A549 (cell line): ENCODE measurements at regions not wholly inside any gene's neighbourhood (a gene's known extent, or its start where the extent isn't known, plus 50 kb on each side); places are given as distances from the start of the nearest gene placed in this dataset.

Experiments
- ATAC-seq, 2 experiments: fragments of 200-7000 bp in 1 of 2; fragments of >200 bp in 1 of 2; cut with Nextera tagmentation in 1 of 2; cut with Tn5 transposase in 1 of 2; 3 replicates each; pipeline versions ENCODE4 v1.8.0 to v1.9.1; 2018 to 2020; ENCODE audit warnings: mild to moderate bottlenecking in 1 of 2, moderate library complexity in 1 of 2
- CTCF ChIA-PET: fragments of 300-600 bp; sonication (Branson Sonifier 250); formaldehyde crosslinking; extraction: SDS; loops from one replicate; lab custom pipeline; 2021; ENCODE audit warnings: antibody characterized with exemption, inconsistent platforms; lab: Yijun Ruan, JAX
- POLR2A ChIA-PET: fragments of 350-600 bp; formaldehyde crosslinking; extraction: SDS; loops from one replicate; lab custom pipeline; 2021; ENCODE audit warnings: antibody characterized with exemption, inconsistent platforms; lab: Yijun Ruan, JAX
- DNase-seq, 2 experiments: peaks; one replicate each; pipeline versions ENCODE4 v3.0.0 to v3.0.0-alpha.2; 2011 to 2016; ENCODE audit warnings: low read depth in 1 of 2, low spot score in 1 of 2
- FAIRE-seq: peaks from 2 replicates; lab custom pipeline; 2011; peaks lifted over from hg19 to GRCh38; lab: Jason Lieb, UNC
- H3K27ac ChIP-seq, 2 experiments: fragments of >200 bp; sonication (Bioruptor Twin); formaldehyde crosslinking; 3 replicates each; pipeline ENCODE4 v1.5.1; 2016 to 2017
- H3K4me1 ChIP-seq: fragments of >200 bp; sonication (Bioruptor Twin); formaldehyde crosslinking; 3 replicates; pipeline ENCODE4 v1.6.1; 2016
- H3K4me2 ChIP-seq: fragments of >200 bp; sonication (Bioruptor Twin); formaldehyde crosslinking; 3 replicates; pipeline ENCODE4 v1.6.1; 2016
- H3K4me3 ChIP-seq: fragments of >200 bp; sonication (Bioruptor Twin); formaldehyde crosslinking; 3 replicates; pipeline ENCODE4 v1.5.1; 2016
- H3K9me3 ChIP-seq: fragments of >200 bp; sonication (Bioruptor Twin); formaldehyde crosslinking; 3 replicates; pipeline ENCODE4 v1.6.1; 2016
- ATOH8 ChIP-seq: fragments of 250-450 bp; sonication (Bioruptor Pico); IDR thresholded peaks from 2 replicates; pipeline ENCODE4 v1.5.0; 2020; ENCODE audit warnings: low read depth, mild to moderate bottlenecking, moderate library complexity
- CBX2 ChIP-seq: fragments of 200-600 bp; sonication (generic); IDR thresholded peaks from 2 replicates; pipeline ENCODE4 v1.6.1; 2016; ENCODE audit warnings: low read depth, mild to moderate bottlenecking, borderline replicate concordance
- CHD2 ChIP-seq: fragments of 150-350 bp; IDR thresholded peaks from 2 replicates; pipeline ENCODE4 v1.6.1; 2014; ENCODE audit warnings: low read length; ENCODE audit not compliant: partially characterized antibody
- CHD4 ChIP-seq: fragments of 200-600 bp; sonication (generic); IDR thresholded peaks from 2 replicates; pipeline ENCODE4 v1.6.1; 2016; ENCODE audit warnings: antibody characterized with exemption, mild to moderate bottlenecking, borderline replicate concordance
- CTCF ChIP-seq: fragments of >200 bp; sonication (Bioruptor Twin); formaldehyde crosslinking; IDR thresholded peaks from 3 replicates; pipeline ENCODE4 v1.5.1; 2016
- E2F6 ChIP-seq: IDR thresholded peaks from 2 replicates; pipeline ENCODE4 v1.6.1; 2012; ENCODE audit warnings: low read depth, borderline replicate concordance
- EHF ChIP-seq: fragments of 250-450 bp; sonication (Bioruptor Pico); IDR thresholded peaks from 2 replicates; pipeline ENCODE4 v1.5.0; 2020; ENCODE audit warnings: mild to moderate bottlenecking
- EHMT2 ChIP-seq: fragments of 200-600 bp; sonication (generic); IDR thresholded peaks from 2 replicates; pipeline ENCODE4 v1.6.1; 2016; ENCODE audit warnings: antibody characterized with exemption, low read depth, mild to moderate bottlenecking, moderate library complexity
- ELK1 ChIP-seq: fragments of 150-350 bp; IDR thresholded peaks from 2 replicates; pipeline ENCODE4 v1.6.1; 2014; ENCODE audit warnings: low read depth, mild to moderate bottlenecking, low read length
- ESRRA ChIP-seq: fragments of 150-350 bp; IDR thresholded peaks from 2 replicates; pipeline ENCODE4 v1.6.1; 2014; ENCODE audit warnings: mild to moderate bottlenecking, low read length, borderline replicate concordance
- FOSL2 ChIP-seq, 2 experiments: fragments of 450-650 bp in 1 of 2; fragments of >200 bp in 1 of 2; sonication (Bioruptor Twin) in 1 of 2; formaldehyde crosslinking; IDR thresholded peaks; 2 replicates each; pipeline versions ENCODE4 v1.5.0 to v1.6.1; 2016 to 2020; ENCODE audit warnings: mild to moderate bottlenecking in 1 of 2, moderate library complexity in 1 of 2
- GATA3 ChIP-seq: IDR thresholded peaks from 2 replicates; pipeline ENCODE4 v1.6.1; 2012; ENCODE audit warnings: borderline replicate concordance
- HEYL ChIP-seq: fragments of 250-450 bp; sonication (Bioruptor Pico); IDR thresholded peaks from 2 replicates; pipeline ENCODE4 v1.8.0; 2021; ENCODE audit warnings: mild to moderate bottlenecking, moderate library complexity
- HMGXB4 ChIP-seq: fragments of 250-450 bp; sonication (Bioruptor Pico); IDR thresholded peaks from 2 replicates; pipeline ENCODE4 v1.5.0; 2021; ENCODE audit warnings: mild to moderate bottlenecking, moderate library complexity, borderline replicate concordance
- HOXA7 ChIP-seq: fragments of 250-450 bp; sonication (Bioruptor Pico); IDR thresholded peaks from 2 replicates; pipeline ENCODE4 v1.5.0; 2020; ENCODE audit warnings: mild to moderate bottlenecking, moderate library complexity
- JUNB ChIP-seq: fragments of >200 bp; sonication (Bioruptor Twin); formaldehyde crosslinking; IDR thresholded peaks from 2 replicates; pipeline ENCODE4 v1.6.1; 2016
- MAZ ChIP-seq: fragments of 150-350 bp; IDR thresholded peaks from 2 replicates; pipeline ENCODE4 v1.6.1; 2014; ENCODE audit warnings: antibody characterized with exemption, low read depth, low read length, borderline replicate concordance
- POLR2A ChIP-seq: IDR thresholded peaks from 2 replicates; pipeline ENCODE4 v1.6.1; 2012; ENCODE audit warnings: mild to moderate bottlenecking, low read length
- RAD21 ChIP-seq, 2 experiments: fragments of >200 bp in 1 of 2; sonication (Bioruptor Twin) in 1 of 2; formaldehyde crosslinking in 1 of 2; IDR thresholded peaks in 1 of 2; conservative IDR thresholded peaks in 1 of 2; 2 replicates in 1 of 2; 3 replicates in 1 of 2; pipeline ENCODE4 v1.6.1; 2012 to 2018; ENCODE audit warnings: inconsistent platforms in 1 of 2
- RARB ChIP-seq: fragments of 250-450 bp; sonication (Bioruptor Pico); IDR thresholded peaks from 2 replicates; pipeline ENCODE4 v1.8.0; 2021; ENCODE audit warnings: mild to moderate bottlenecking, moderate library complexity
- RFX5 ChIP-seq: fragments of 450-650 bp; IDR thresholded peaks from 2 replicates; pipeline ENCODE4 v1.7.1; 2014; ENCODE audit warnings: antibody characterized with exemption, mild to moderate bottlenecking, moderate library complexity
- SREBF2 ChIP-seq: fragments of 450-650 bp; IDR thresholded peaks from 2 replicates; pipeline ENCODE4 v1.6.1; 2014; ENCODE audit warnings: mild to moderate bottlenecking, moderate library complexity
- TP53 ChIP-seq: fragments of 250-450 bp; sonication (Bioruptor Pico); IDR thresholded peaks from 2 replicates; pipeline ENCODE4 v1.5.0; 2021; ENCODE audit warnings: mild to moderate bottlenecking, moderate library complexity
- USF2 ChIP-seq: fragments of 450-650 bp; IDR thresholded peaks from 2 replicates; pipeline ENCODE4 v1.6.1; 2014; ENCODE audit warnings: antibody characterized with exemption
- ZC3H11A ChIP-seq: fragments of 450-650 bp; IDR thresholded peaks from 2 replicates; pipeline ENCODE4 v1.6.1; 2014; ENCODE audit warnings: antibody characterized with exemption, mild to moderate bottlenecking
- ZFP36 ChIP-seq: fragments of 450-650 bp; IDR thresholded peaks from 2 replicates; pipeline ENCODE4 v1.6.1; 2014; ENCODE audit warnings: borderline replicate concordance; ENCODE audit not compliant: partially characterized antibody
- ZNF302 ChIP-seq: fragments of 250-450 bp; sonication (Bioruptor Pico); IDR thresholded peaks from 2 replicates; pipeline ENCODE4 v1.9.0; 2021; ENCODE audit warnings: inconsistent platforms, mild to moderate bottlenecking, moderate library complexity
- WGBS: methylation state at CpG from one replicate; pipeline ENCODE4 v1.1.6; 2017; ENCODE audit errors: missing lambda C conversion rate; 5-methylcytosine and 5-hydroxymethylcytosine counted together

GRCh38 chr10:3890602-3891352, 105.8 kb upstream of the KLF6 start:
- H3K4me2 ChIP-seq = peak overlapping the region; percentile 54
- ATAC-seq (no peak), FAIRE-seq (no peak)
- CTCF ChIA-PET = interaction anchor here (0.9 to 1.2 kb wide), 3 partner anchors 12 to 876 kb away, joined by 3 read pairs; no protein-coding TSS in a partner anchor
- peak overlapping the region; percentile 95 to 96 for H3K27ac ChIP-seq
- H3K4me1 ChIP-seq = peaks cover 73% of the 10 kb centered on the region
- POLR2A ChIA-PET = interaction anchor here (0.6 to 5.6 kb wide), 5 partner anchors 8 to 874 kb away, joined by 3 to 49 read pairs (median 7); partner anchors contain the start of gene KLF6
- TF ChIP-seq EHMT2 (no peak), ZFP36 (peak; percentile 54)
- TF ChIP-seq, all 56 proteins: peak for 1
- no peaks in the 10 kb centered on the region for H3K9me3 ChIP-seq
- H3K4me3 ChIP-seq = no peak overlapping the region
- WGBS = 92% methylated on average over 14 of the region's 14 CpGs
- DNase-seq = no peak

- FAIRE-seq = no peak
- ATAC-seq = peak; percentile 23 to 33; a peak in 5 of 6 replicates
- WGBS = 4% methylated on average over 4 of the region's 4 CpGs
- H3K4me2 ChIP-seq = peak overlapping the region; percentile 54
- H3K4me3 ChIP-seq = no peak overlapping the region
- CTCF ChIA-PET = interaction anchor here (0.9 to 2.5 kb wide), 4 partner anchors 10 to 877 kb away, joined by 3 to 7 read pairs (median 3); no protein-coding TSS in a partner anchor
- H3K27ac ChIP-seq = peak overlapping the region; percentile 95 to 96
- POLR2A ChIA-PET = interaction anchor here (0.6 to 5.6 kb wide), 5 partner anchors 9 to 875 kb away, joined by 3 to 49 read pairs (median 7); partner anchors contain the start of gene KLF6
- H3K4me1 ChIP-seq = peaks cover 72% of the 10 kb centered on the region
- peak; percentile 30 to 81 for DNase-seq
- H3K9me3 ChIP-seq = no peaks in the 10 kb centered on the region
- no peak for TF ChIP-seq ESRRA
- TF ChIP-seq SREBF2 = no peak
- TF ChIP-seq CHD4 = no peak
- TF ChIP-seq EHMT2 = no peak
- TF ChIP-seq FOSL2 (IDR thresholded peaks at IDR 0.05) = 0 out of 2 replicates have a peak, but pooled peaks have one; percentile 61
- peak; percentile 66 for TF ChIP-seq FOSL2 (CRISPR knock-in tag; IDR thresholded peaks at IDR 0.05)
- no peak for TF ChIP-seq ELK1
- TF ChIP-seq ZC3H11A = no peak
- no peak for TF ChIP-seq RFX5
- TF ChIP-seq CBX2 = no peak
- TF ChIP-seq JUNB = peak; percentile 78
- no peak for TF ChIP-seq MAZ
- TF ChIP-seq HMGXB4 (CRISPR knock-in tag) = no peak
- no peak for TF ChIP-seq TP53
- TF ChIP-seq RARB = 0 out of 2 replicates have a peak, but pooled peaks have one; percentile 41
- TF ChIP-seq GATA3 = peak; percentile 70
- 0 out of 2 replicates have a peak, but pooled peaks have one; percentile 30 for TF ChIP-seq ATOH8
- no peak for TF ChIP-seq E2F6
- no peak for TF ChIP-seq HOXA7 (CRISPR knock-in tag)
- TF ChIP-seq EHF (CRISPR knock-in tag) = no peak
- TF ChIP-seq HEYL = no peak
- peak in 1 of 2 experiments; percentile 46; a peak in 3 of 5 replicates for TF ChIP-seq RAD21 (conservative IDR thresholded peaks at IDR 0.05 in 1 of 2, IDR thresholded peaks at IDR 0.05 in 1 of 2)
- TF ChIP-seq CHD2 = no peak
- TF ChIP-seq USF2 = no peak
- no peak for TF ChIP-seq POLR2A
- TF ChIP-seq ZNF302 (CRISPR knock-in tag) = no peak
- TF ChIP-seq CTCF = no peak
Measured at GRCh38 chr10:3889961-3890522, 105.0 kb upstream of the KLF6 start.
